Progenitor cell of endocrine pancreas (in vitro differentiated cells): ENCODE measurements at regions not wholly inside any gene's neighbourhood (a gene's known extent, or its start where the extent isn't known, plus 50 kb on each side); places are given as distances from the start of the nearest gene placed in this dataset.

ENCODE experiments used
- DNase-seq: peaks from one replicate; pipeline ENCODE4 v3.0.0; 2021; ENCODE audit warnings: low spot score; ENCODE audit not compliant: unreplicated experiment
- H3K27ac Mint-ChIP-seq: 2 replicates; pipeline ENCODE4 v1.8.0; 2021; ENCODE audit warnings: mild to moderate bottlenecking, moderate library complexity, mixed read lengths
- H3K27me3 Mint-ChIP-seq: 2 replicates; pipeline ENCODE4 v1.8.0; 2021; ENCODE audit warnings: mixed read lengths
- H3K36me3 Mint-ChIP-seq: 2 replicates; pipeline ENCODE4 v1.8.0; 2022; ENCODE audit warnings: mixed read lengths; ENCODE audit not compliant: insufficient read depth
- H3K4me1 Mint-ChIP-seq: 2 replicates; pipeline ENCODE4 v1.8.0; 2021; ENCODE audit warnings: low read depth, mixed read lengths
- H3K4me3 Mint-ChIP-seq: 2 replicates; pipeline ENCODE4 v1.8.0; 2021; ENCODE audit warnings: low read depth, mild to moderate bottlenecking, moderate library complexity, mixed read lengths
- H3K9me3 Mint-ChIP-seq: 2 replicates; pipeline ENCODE4 v1.8.0; 2021; ENCODE audit warnings: low read depth, mixed read lengths
- TF ChIP-seq, protein P1 (sequence below): fragments of 200-600 bp; sonication (generic); IDR thresholded peaks from one replicate; pipeline ENCODE4 v1.5.0; 2021; ENCODE audit warnings: antibody characterized with exemption, mild to moderate bottlenecking; ENCODE audit not compliant: unreplicated experiment

DNA sequence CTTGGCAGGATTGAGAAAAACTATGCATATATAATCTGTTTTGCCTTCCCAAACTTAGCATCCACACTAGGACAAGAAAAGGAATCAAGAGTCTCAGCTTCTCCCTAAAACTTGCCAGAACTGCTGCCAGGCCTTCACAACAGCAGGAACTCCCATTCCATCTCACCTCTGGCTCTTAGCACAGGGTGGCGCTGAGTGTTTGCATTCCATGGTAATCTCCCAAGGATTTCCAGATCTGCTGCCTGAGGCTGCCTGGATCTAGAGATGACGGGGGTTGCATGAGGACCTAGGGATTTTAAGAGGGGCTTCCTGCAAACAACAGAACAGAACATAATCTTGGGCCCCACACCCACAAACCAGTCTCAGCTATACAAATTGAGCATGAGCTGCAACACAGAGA is 87.1 kb upstream of the OPCML start:
- H3K4me3 Mint-ChIP-seq: no peak overlapping the region
- no peak overlapping the region for H3K27ac Mint-ChIP-seq
- no peak for DNase-seq
- H3K4me1 Mint-ChIP-seq: peaks cover 1% of the 10 kb centered on the region
- H3K9me3 Mint-ChIP-seq: peaks cover 7% of the 10 kb centered on the region
- TF ChIP-seq, protein P1, sequence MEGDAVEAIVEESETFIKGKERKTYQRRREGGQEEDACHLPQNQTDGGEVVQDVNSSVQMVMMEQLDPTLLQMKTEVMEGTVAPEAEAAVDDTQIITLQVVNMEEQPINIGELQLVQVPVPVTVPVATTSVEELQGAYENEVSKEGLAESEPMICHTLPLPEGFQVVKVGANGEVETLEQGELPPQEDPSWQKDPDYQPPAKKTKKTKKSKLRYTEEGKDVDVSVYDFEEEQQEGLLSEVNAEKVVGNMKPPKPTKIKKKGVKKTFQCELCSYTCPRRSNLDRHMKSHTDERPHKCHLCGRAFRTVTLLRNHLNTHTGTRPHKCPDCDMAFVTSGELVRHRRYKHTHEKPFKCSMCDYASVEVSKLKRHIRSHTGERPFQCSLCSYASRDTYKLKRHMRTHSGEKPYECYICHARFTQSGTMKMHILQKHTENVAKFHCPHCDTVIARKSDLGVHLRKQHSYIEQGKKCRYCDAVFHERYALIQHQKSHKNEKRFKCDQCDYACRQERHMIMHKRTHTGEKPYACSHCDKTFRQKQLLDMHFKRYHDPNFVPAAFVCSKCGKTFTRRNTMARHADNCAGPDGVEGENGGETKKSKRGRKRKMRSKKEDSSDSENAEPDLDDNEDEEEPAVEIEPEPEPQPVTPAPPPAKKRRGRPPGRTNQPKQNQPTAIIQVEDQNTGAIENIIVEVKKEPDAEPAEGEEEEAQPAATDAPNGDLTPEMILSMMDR: no peak
- H3K36me3 Mint-ChIP-seq: no peaks in the 10 kb centered on the region
- no peaks in the 10 kb centered on the region for H3K27me3 Mint-ChIP-seq

DNA sequence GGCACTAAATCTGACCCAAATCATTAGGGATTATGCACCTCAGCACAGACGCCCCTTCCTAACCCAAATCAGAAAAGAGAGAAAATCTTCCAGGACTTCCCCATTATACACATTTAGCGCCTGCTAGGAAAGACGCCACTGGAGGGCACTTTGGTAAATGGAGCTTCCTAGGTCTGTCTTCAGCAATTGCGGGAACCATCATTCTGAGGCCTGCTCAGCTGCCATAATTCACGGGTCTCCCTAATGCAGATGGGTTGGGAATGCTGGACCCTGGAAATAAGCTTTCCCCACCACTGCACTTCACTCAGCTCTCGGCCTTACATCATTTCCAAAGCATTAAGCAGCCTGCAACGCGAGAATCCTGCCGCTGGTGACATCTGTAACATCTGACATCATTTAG is 86.2 kb upstream of the OPCML start:
- Mint-ChIP-seq H3K27me3 (no peaks in the 10 kb centered on the region), H3K27ac (no peak overlapping the region), H3K36me3 (no peaks in the 10 kb centered on the region), H3K4me1 (peaks cover 1% of the 10 kb centered on the region), H3K9me3 (peaks cover 7% of the 10 kb centered on the region), H3K4me3 (no peak overlapping the region)
- TF ChIP-seq, protein P1: no peak
- DNase-seq: no peak

DNA sequence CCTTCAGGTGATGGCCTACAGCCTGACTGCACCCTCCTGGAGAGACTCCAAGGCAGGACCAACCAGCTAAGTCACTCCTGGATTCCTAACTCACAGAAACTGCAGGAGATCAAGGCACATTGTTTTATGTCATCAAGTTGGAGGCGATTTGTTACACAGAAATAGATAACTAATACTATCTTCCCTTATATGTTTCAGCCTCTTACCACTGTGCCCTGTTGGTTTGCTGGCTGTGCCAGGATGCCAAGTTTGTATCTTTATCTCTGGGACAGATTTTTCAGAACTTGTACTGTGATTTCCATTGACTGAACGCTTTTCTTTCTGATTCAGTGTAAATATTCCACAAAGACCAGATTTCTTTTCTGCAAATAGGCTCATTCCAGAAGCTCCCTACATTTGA is 76.2 kb upstream of the OPCML start:
- Mint-ChIP-seq H3K4me1 (no peaks in the 10 kb centered on the region), H3K36me3 (no peaks in the 10 kb centered on the region), H3K27me3 (no peaks in the 10 kb centered on the region), H3K27ac (no peak overlapping the region), H3K4me3 (no peak overlapping the region), H3K9me3 (peaks cover 5% of the 10 kb centered on the region)
- no peak for DNase-seq
- TF ChIP-seq, protein P1: no peak

DNA sequence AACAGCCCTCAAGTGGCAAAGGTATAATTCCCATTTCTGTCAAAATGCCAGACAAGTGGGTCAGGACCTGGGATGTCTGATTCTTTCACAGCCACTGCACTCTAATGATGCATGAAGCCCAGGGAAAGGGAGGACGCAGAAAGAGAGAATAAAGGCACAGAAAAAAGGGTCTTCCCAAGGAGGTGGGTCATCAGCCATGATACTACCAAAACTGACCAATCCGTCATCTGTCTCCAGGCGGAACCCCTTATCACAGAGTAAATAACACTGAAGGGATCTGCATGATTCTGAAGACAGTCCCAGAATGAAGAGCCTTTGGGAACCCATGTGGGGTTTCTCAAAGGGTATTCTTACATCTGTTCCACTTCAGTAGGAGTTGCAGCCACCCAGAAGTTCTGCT is 73.8 kb upstream of the OPCML start:
- Mint-ChIP-seq H3K4me3 (no peak overlapping the region), H3K27ac (no peak overlapping the region), H3K4me1 (no peaks in the 10 kb centered on the region), H3K9me3 (peaks cover 5% of the 10 kb centered on the region), H3K36me3 (no peaks in the 10 kb centered on the region), H3K27me3 (peaks cover 8% of the 10 kb centered on the region)
- TF ChIP-seq, protein P1: no peak
- DNase-seq: no peak

DNA sequence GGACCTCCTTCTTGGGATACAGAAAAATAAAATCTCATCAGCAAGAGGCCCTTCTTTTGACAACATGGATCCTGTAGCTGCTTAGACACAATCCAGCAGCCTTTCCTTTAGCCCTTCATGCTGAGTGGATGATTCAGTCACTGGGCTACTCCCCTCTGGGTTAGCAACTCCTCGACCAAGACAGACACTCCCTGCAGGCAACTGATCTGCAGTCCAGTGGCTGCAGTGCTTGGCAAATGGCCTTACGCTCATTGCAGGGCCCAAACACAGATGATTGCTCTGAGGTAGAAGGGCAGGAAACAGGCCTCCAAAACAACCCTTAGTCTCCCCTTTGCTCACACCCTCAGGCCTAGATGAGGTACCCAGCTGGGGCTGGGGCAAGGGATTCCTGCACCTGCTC is 73.2 kb upstream of the OPCML start:
- H3K27ac Mint-ChIP-seq: no peak overlapping the region
- H3K27me3 Mint-ChIP-seq: peaks cover 8% of the 10 kb centered on the region
- TF ChIP-seq, protein P1: no peak
- peaks cover 3% of the 10 kb centered on the region for H3K9me3 Mint-ChIP-seq
- DNase-seq: no peak
- H3K4me1 Mint-ChIP-seq: no peaks in the 10 kb centered on the region
- H3K36me3 Mint-ChIP-seq: no peaks in the 10 kb centered on the region
- H3K4me3 Mint-ChIP-seq: no peak overlapping the region
